PFSK-1 (cell line): ENCODE measurements at regions not wholly inside any gene's neighbourhood (a gene's known extent, or its start where the extent isn't known, plus 50 kb on each side); places are given as distances from the start of the nearest gene placed in this dataset.

Source experiments
- POLR2AphosphoS5 ChIP-seq: IDR thresholded peaks from 2 replicates; pipeline ENCODE4 v1.6.1; 2012; ENCODE audit warnings: low read depth, mild to moderate bottlenecking, control low read depth, low read length, moderate library complexity
- TAF1 ChIP-seq: IDR thresholded peaks from 2 replicates; pipeline ENCODE4 v1.6.1; 2012; ENCODE audit warnings: low read length, control low read depth, borderline replicate concordance; ENCODE audit not compliant: insufficient read depth
- TF ChIP-seq, protein P1 (sequence below), 2 experiments: IDR thresholded peaks; 2 replicates each; pipeline versions ENCODE4 v1.6.1 to v1.8.0; 2011 to 2012; ENCODE audit warnings: low read depth in 2 of 2, low read length in 2 of 2, control low read depth in 1 of 2, inconsistent platforms in 1 of 2, mild to moderate bottlenecking in 1 of 2, moderate library complexity in 1 of 2; ENCODE audit not compliant: insufficient read depth in 1 of 2

DNA sequence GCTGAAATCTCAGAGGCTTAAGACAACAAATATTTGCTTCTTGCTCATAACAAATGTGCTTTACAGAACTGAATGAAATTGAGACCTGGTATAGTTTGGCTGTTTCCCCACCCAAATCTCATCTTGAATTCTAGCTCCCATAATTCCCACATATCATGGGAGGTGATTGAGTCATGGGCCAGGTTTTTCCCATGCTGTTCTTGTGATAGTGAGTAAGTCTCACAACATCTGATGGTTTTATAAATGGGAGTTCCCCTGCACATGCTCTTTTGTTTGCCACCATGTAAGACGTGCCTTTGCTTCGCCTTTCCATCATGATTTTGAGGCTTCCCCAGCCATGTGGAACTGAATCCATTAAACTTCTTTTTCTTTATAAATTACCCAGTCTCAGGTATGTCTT, 221.1 kb upstream of the DIPK2B start:
- TF ChIP-seq, protein P1, sequence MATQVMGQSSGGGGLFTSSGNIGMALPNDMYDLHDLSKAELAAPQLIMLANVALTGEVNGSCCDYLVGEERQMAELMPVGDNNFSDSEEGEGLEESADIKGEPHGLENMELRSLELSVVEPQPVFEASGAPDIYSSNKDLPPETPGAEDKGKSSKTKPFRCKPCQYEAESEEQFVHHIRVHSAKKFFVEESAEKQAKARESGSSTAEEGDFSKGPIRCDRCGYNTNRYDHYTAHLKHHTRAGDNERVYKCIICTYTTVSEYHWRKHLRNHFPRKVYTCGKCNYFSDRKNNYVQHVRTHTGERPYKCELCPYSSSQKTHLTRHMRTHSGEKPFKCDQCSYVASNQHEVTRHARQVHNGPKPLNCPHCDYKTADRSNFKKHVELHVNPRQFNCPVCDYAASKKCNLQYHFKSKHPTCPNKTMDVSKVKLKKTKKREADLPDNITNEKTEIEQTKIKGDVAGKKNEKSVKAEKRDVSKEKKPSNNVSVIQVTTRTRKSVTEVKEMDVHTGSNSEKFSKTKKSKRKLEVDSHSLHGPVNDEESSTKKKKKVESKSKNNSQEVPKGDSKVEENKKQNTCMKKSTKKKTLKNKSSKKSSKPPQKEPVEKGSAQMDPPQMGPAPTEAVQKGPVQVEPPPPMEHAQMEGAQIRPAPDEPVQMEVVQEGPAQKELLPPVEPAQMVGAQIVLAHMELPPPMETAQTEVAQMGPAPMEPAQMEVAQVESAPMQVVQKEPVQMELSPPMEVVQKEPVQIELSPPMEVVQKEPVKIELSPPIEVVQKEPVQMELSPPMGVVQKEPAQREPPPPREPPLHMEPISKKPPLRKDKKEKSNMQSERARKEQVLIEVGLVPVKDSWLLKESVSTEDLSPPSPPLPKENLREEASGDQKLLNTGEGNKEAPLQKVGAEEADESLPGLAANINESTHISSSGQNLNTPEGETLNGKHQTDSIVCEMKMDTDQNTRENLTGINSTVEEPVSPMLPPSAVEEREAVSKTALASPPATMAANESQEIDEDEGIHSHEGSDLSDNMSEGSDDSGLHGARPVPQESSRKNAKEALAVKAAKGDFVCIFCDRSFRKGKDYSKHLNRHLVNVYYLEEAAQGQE (IDR thresholded peaks at IDR 0.05; ENCODE audit: insufficient read depth in 1 of 2, low read depth in 2 of 2, low read length in 2 of 2), result no peak
- TF ChIP-seq POLR2AphosphoS5 (no peak), TAF1 (no peak)
